Left ventricle myocardium inferior (tissue), 1 donor: ENCODE measurements at regions not wholly inside any gene's neighbourhood (a gene's known extent, or its start where the extent isn't known, plus 50 kb on each side); places are given as distances from the start of the nearest gene placed in this dataset.

Experiments used
- DNase-seq: peaks from one replicate; pipeline ENCODE4 v3.0.0-alpha.2; 2020
- H3K27ac ChIP-seq: fragments of 200-600 bp; replicated peaks from 2 replicates; pipeline ENCODE4 v1.8.0; 2021
- H3K27me3 ChIP-seq: fragments of 200-600 bp; 2 replicates; pipeline ENCODE4 v1.8.0; 2021; ENCODE audit warnings: low read depth
- H3K36me3 ChIP-seq: fragments of 200-600 bp; 2 replicates; pipeline ENCODE4 v1.8.0; 2021
- H3K4me1 ChIP-seq: fragments of 200-600 bp; 2 replicates; pipeline ENCODE4 v1.8.0; 2021
- H3K4me3 ChIP-seq: fragments of 200-600 bp; 2 replicates; pipeline ENCODE4 v1.8.0; 2021; ENCODE audit warnings: mild to moderate bottlenecking, moderate library complexity
- H3K9me3 ChIP-seq: fragments of 200-600 bp; replicated peaks from 2 replicates; pipeline ENCODE4 v1.8.0; 2021
- intact Hi-C: fragments of 100-400 bp; cut with micrococcal nuclease; formaldehyde crosslinking; loops from one replicate; pipeline ENCODE4 v1.11.0; 2022
- TF ChIP-seq, protein P1 (sequence below): fragments of 200-600 bp; IDR thresholded peaks from 2 replicates; pipeline ENCODE4 v1.8.0; 2021; ENCODE audit warnings: antibody characterized with exemption, mild to moderate bottlenecking, borderline replicate concordance
- donor health status: DM: no; HTN: yes; CAD: no; lungs with severe emphysema.

GRCh38 chr3:76383781-76384180, 598.4 kb upstream of the ZNF717 start:
- intact Hi-C loops = no loop called here
- Histone ChIP-seq H3K4me1 (peaks cover 7% of the 10 kb centered on the region), H3K27ac (no peak overlapping the region), H3K4me3 (no peak overlapping the region), H3K9me3 (peaks cover 8% of the 10 kb centered on the region), H3K27me3 (no peaks in the 10 kb centered on the region), H3K36me3 (no peaks in the 10 kb centered on the region)
- no peak for DNase-seq
- TF ChIP-seq, protein P1, sequence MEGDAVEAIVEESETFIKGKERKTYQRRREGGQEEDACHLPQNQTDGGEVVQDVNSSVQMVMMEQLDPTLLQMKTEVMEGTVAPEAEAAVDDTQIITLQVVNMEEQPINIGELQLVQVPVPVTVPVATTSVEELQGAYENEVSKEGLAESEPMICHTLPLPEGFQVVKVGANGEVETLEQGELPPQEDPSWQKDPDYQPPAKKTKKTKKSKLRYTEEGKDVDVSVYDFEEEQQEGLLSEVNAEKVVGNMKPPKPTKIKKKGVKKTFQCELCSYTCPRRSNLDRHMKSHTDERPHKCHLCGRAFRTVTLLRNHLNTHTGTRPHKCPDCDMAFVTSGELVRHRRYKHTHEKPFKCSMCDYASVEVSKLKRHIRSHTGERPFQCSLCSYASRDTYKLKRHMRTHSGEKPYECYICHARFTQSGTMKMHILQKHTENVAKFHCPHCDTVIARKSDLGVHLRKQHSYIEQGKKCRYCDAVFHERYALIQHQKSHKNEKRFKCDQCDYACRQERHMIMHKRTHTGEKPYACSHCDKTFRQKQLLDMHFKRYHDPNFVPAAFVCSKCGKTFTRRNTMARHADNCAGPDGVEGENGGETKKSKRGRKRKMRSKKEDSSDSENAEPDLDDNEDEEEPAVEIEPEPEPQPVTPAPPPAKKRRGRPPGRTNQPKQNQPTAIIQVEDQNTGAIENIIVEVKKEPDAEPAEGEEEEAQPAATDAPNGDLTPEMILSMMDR = no peak

DNA sequence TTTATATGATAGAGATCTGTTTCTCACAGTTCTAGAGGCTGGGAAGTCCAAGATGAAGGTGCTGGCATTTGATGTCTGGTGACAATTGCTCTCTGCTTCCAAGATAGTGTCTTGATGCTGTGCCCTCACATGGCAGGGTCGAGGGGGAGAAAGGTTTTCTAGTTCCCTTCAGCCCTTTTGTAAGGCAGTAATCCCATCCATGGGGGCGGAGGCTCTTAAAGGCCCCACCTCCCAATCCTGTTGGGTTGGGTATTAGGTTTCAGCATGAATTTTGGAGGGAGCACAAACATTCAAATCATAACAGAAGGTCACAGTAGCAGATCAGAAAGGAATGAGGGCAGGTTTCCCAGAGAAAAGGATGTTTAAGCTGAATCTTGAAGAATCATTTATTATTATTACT, 601.7 kb upstream of the ZNF717 start:
- H3K4me3 ChIP-seq = no peak overlapping the region
- no peak for DNase-seq
- intact Hi-C loops = no loop called here
- H3K36me3 ChIP-seq = no peaks in the 10 kb centered on the region
- H3K9me3 ChIP-seq = peaks cover 8% of the 10 kb centered on the region
- TF ChIP-seq, protein P1 = no peak
- H3K4me1 ChIP-seq = peaks cover 7% of the 10 kb centered on the region
- H3K27me3 ChIP-seq = no peaks in the 10 kb centered on the region
- no peak overlapping the region for H3K27ac ChIP-seq

DNA sequence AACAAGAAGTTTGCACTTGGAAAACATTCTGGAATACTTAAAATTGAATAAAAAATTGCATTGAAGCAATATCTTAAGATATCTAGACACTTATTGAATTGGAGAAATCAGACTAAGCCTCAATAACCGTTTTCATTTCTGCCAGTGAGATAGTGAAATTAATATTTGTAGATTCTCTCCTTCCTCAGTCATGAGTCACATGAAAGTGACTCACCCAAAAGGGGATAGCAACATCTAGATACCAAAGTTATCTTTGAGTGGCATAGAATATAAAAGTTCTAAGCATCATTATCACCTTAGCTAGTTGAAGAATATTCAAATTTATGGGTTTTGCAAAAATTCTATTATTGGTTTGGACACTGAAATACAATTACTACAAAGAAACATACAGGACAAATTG, 614.8 kb upstream of the ZNF717 start:
- Histone ChIP-seq H3K4me3 (no peak overlapping the region), H3K27ac (no peak overlapping the region), H3K36me3 (no peaks in the 10 kb centered on the region), H3K9me3 (no peaks in the 10 kb centered on the region), H3K27me3 (no peaks in the 10 kb centered on the region), H3K4me1 (no peaks in the 10 kb centered on the region)
- intact Hi-C loops = no loop called here
- no peak for DNase-seq
- TF ChIP-seq, protein P1 = no peak

- H3K4me1 ChIP-seq = no peaks in the 10 kb centered on the region
- no peaks in the 10 kb centered on the region for H3K9me3 ChIP-seq
- H3K27ac ChIP-seq = no peak overlapping the region
- H3K27me3 ChIP-seq = no peaks in the 10 kb centered on the region
- no peak for DNase-seq
- intact Hi-C loops = no loop called here
- TF ChIP-seq, protein P1 = no peak
- H3K4me3 ChIP-seq = no peak overlapping the region
- no peaks in the 10 kb centered on the region for H3K36me3 ChIP-seq
Observed at GRCh38 chr3:76402926-76403325, 617.6 kb upstream of the ZNF717 start.

- H3K9me3 ChIP-seq = no peaks in the 10 kb centered on the region
- H3K27me3 ChIP-seq = no peaks in the 10 kb centered on the region
- DNase-seq = no peak
- TF ChIP-seq, protein P1 = no peak
- intact Hi-C loops = no loop called here
- no peaks in the 10 kb centered on the region for H3K36me3 ChIP-seq
- H3K4me3 ChIP-seq = no peak overlapping the region
- H3K4me1 ChIP-seq = no peaks in the 10 kb centered on the region
- H3K27ac ChIP-seq = no peak overlapping the region
Observed at GRCh38 chr3:76403556-76403955, 618.2 kb upstream of the ZNF717 start.

- TF ChIP-seq, protein P1 = no peak
- Histone ChIP-seq H3K4me3 (no peak overlapping the region), H3K9me3 (no peaks in the 10 kb centered on the region), H3K4me1 (no peaks in the 10 kb centered on the region), H3K36me3 (no peaks in the 10 kb centered on the region), H3K27ac (no peak overlapping the region), H3K27me3 (no peaks in the 10 kb centered on the region)
- intact Hi-C loops = no loop called here
- DNase-seq = no peak
Observed at GRCh38 chr3:76405196-76405595, 619.8 kb upstream of the ZNF717 start.
